ENCODE measurements at regions not wholly inside any gene's neighbourhood (a gene's known extent, or its start where the extent isn't known, plus 50 kb on each side); places are given as distances from the start of the nearest gene placed in this dataset.

- CTCF ChIA-PET: no interaction called here
- DNase-seq (ENCODE audit: extremely low spot score): no peak
- POLR2A ChIA-PET: no interaction called here
- TF ChIP-seq ELF4 (IDR thresholded peaks at IDR 0.05) (no peak), ARNT (IDR thresholded peaks at IDR 0.05) (no peak), FOXK2 (IDR thresholded peaks at IDR 0.05) (no peak), FOXM1 (IDR thresholded peaks at IDR 0.05; ENCODE audit: borderline replicate concordance) (no peak), BHLHE40 (IDR thresholded peaks at IDR 0.05; ENCODE audit: borderline replicate concordance) (no peak), CTBP1 (IDR thresholded peaks at IDR 0.05; ENCODE audit: borderline replicate concordance) (no peak), SP1 (IDR thresholded peaks at IDR 0.05) (no peak), LEF1 (IDR thresholded peaks at IDR 0.05; ENCODE audit: borderline replicate concordance) (no peak), FOXA1 (IDR thresholded peaks at IDR 0.05) (no peak), PKNOX1 (IDR thresholded peaks at IDR 0.05) (no peak), L3MBTL2 (conservative IDR thresholded peaks at IDR 0.05) (no peak), SUZ12 (IDR thresholded peaks at IDR 0.05) (no peak), NFRKB (IDR thresholded peaks at IDR 0.05) (no peak), ZNF384 (IDR thresholded peaks at IDR 0.05) (no peak)
Observed at GRCh38 chr18:78607221-78607620, 372.4 kb upstream of the SALL3 start.

GRCh38 chr18:78607784-78608183, 371.8 kb upstream of the SALL3 start:
- ChIA-PET POLR2A (no interaction called here), CTCF (no interaction called here)
- TF ChIP-seq SP1 (IDR thresholded peaks at IDR 0.05) (no peak), FOXK2 (IDR thresholded peaks at IDR 0.05) (no peak), FOXA1 (IDR thresholded peaks at IDR 0.05) (no peak), PKNOX1 (IDR thresholded peaks at IDR 0.05) (no peak), ARNT (IDR thresholded peaks at IDR 0.05) (no peak), ZNF384 (IDR thresholded peaks at IDR 0.05) (no peak), TARDBP (IDR thresholded peaks at IDR 0.05) (no peak), LEF1 (IDR thresholded peaks at IDR 0.05; ENCODE audit: borderline replicate concordance) (no peak), FOXM1 (IDR thresholded peaks at IDR 0.05; ENCODE audit: borderline replicate concordance) (no peak), SUZ12 (IDR thresholded peaks at IDR 0.05) (no peak), HDGF (IDR thresholded peaks at IDR 0.05; ENCODE audit: borderline replicate concordance) (no peak), CTBP1 (IDR thresholded peaks at IDR 0.05; ENCODE audit: borderline replicate concordance) (no peak), NFRKB (IDR thresholded peaks at IDR 0.05) (no peak), BHLHE40 (IDR thresholded peaks at IDR 0.05; ENCODE audit: borderline replicate concordance) (no peak)
- DNase-seq (ENCODE audit: extremely low spot score): no peak

- DNase-seq (ENCODE audit: extremely low spot score): no peak
- ChIA-PET POLR2A (no interaction called here), CTCF (no interaction called here)
- TF ChIP-seq L3MBTL2 (conservative IDR thresholded peaks at IDR 0.05) (no peak), ELF4 (IDR thresholded peaks at IDR 0.05) (no peak), SUZ12 (IDR thresholded peaks at IDR 0.05) (no peak), SP1 (IDR thresholded peaks at IDR 0.05) (no peak), FOXM1 (IDR thresholded peaks at IDR 0.05; ENCODE audit: borderline replicate concordance) (no peak), LEF1 (IDR thresholded peaks at IDR 0.05; ENCODE audit: borderline replicate concordance) (no peak), PKNOX1 (IDR thresholded peaks at IDR 0.05) (no peak), TARDBP (IDR thresholded peaks at IDR 0.05) (no peak), HDGF (IDR thresholded peaks at IDR 0.05; ENCODE audit: borderline replicate concordance) (no peak), BHLHE40 (IDR thresholded peaks at IDR 0.05; ENCODE audit: borderline replicate concordance) (no peak), ARNT (IDR thresholded peaks at IDR 0.05) (no peak), NFRKB (IDR thresholded peaks at IDR 0.05) (no peak)
Observed at GRCh38 chr18:78610179-78610578, 369.4 kb upstream of the SALL3 start.

- CTCF ChIA-PET: no interaction called here
- no peak for DNase-seq (ENCODE audit: extremely low spot score)
- POLR2A ChIA-PET: no interaction called here
- TF ChIP-seq BHLHE40 (IDR thresholded peaks at IDR 0.05; ENCODE audit: borderline replicate concordance): no peak
- no peak for TF ChIP-seq CTBP1 (IDR thresholded peaks at IDR 0.05; ENCODE audit: borderline replicate concordance)
- no peak for TF ChIP-seq SP1 (IDR thresholded peaks at IDR 0.05)
- TF ChIP-seq LEF1 (IDR thresholded peaks at IDR 0.05; ENCODE audit: borderline replicate concordance): no peak
- no peak for TF ChIP-seq ARNT (IDR thresholded peaks at IDR 0.05)
- no peak for TF ChIP-seq PKNOX1 (IDR thresholded peaks at IDR 0.05)
- TF ChIP-seq HDGF (IDR thresholded peaks at IDR 0.05; ENCODE audit: borderline replicate concordance): no peak
- TF ChIP-seq NFRKB (IDR thresholded peaks at IDR 0.05): no peak
- TF ChIP-seq FOXK2 (IDR thresholded peaks at IDR 0.05): no peak
- TF ChIP-seq FOXA1 (IDR thresholded peaks at IDR 0.05): no peak
- TF ChIP-seq TARDBP (IDR thresholded peaks at IDR 0.05): no peak
- TF ChIP-seq ELF4 (IDR thresholded peaks at IDR 0.05): no peak
- TF ChIP-seq L3MBTL2 (conservative IDR thresholded peaks at IDR 0.05): no peak
- TF ChIP-seq FOXM1 (IDR thresholded peaks at IDR 0.05; ENCODE audit: borderline replicate concordance): no peak
- TF ChIP-seq ZNF384 (IDR thresholded peaks at IDR 0.05): no peak
- TF ChIP-seq SUZ12 (IDR thresholded peaks at IDR 0.05): no peak
Observed at GRCh38 chr18:78611201-78611800, 368.3 kb upstream of the SALL3 start.

- POLR2A ChIA-PET: no interaction called here
- TF ChIP-seq FOXK2 (IDR thresholded peaks at IDR 0.05): no peak
- TF ChIP-seq ZNF384 (IDR thresholded peaks at IDR 0.05): no peak
- TF ChIP-seq CTBP1 (IDR thresholded peaks at IDR 0.05; ENCODE audit: borderline replicate concordance): no peak
- no peak for TF ChIP-seq NFRKB (IDR thresholded peaks at IDR 0.05)
- TF ChIP-seq BHLHE40 (IDR thresholded peaks at IDR 0.05; ENCODE audit: borderline replicate concordance): no peak
- TF ChIP-seq FOXM1 (IDR thresholded peaks at IDR 0.05; ENCODE audit: borderline replicate concordance): no peak
- no peak for TF ChIP-seq HDGF (IDR thresholded peaks at IDR 0.05; ENCODE audit: borderline replicate concordance)
- no peak for TF ChIP-seq ELF4 (IDR thresholded peaks at IDR 0.05)
- no peak for TF ChIP-seq FOXA1 (IDR thresholded peaks at IDR 0.05)
- TF ChIP-seq ARNT (IDR thresholded peaks at IDR 0.05): no peak
- no peak for TF ChIP-seq LEF1 (IDR thresholded peaks at IDR 0.05; ENCODE audit: borderline replicate concordance)
- TF ChIP-seq SP1 (IDR thresholded peaks at IDR 0.05): no peak
- TF ChIP-seq PKNOX1 (IDR thresholded peaks at IDR 0.05): no peak
- TF ChIP-seq TARDBP (IDR thresholded peaks at IDR 0.05): no peak
- DNase-seq (ENCODE audit: extremely low spot score): no peak
- CTCF ChIA-PET: no interaction called here
Observed at GRCh38 chr18:78611869-78612268, 367.7 kb upstream of the SALL3 start.
